GM12874 (cell line): ENCODE measurements at regions not wholly inside any gene's neighbourhood (a gene's known extent, or its start where the extent isn't known, plus 50 kb on each side); places are given as distances from the start of the nearest gene placed in this dataset.

ENCODE experiments used
- CTCF ChIP-seq: IDR thresholded peaks from 2 replicates; pipeline ENCODE4 v1.5.1; 2011; ENCODE audit warnings: low read depth, mild to moderate bottlenecking, control low read depth, low read length, moderate library complexity; ENCODE audit not compliant: insufficient read depth

GRCh38 chr15:62809115-62809967 is 233.2 kb upstream of the TPM1 start:
- TF ChIP-seq CTCF: no peak

- TF ChIP-seq CTCF: no peak
These were observed 232.6 kb upstream of the TPM1 start for GRCh38 chr15:62809968-62810260.

- TF ChIP-seq CTCF: no peak
These were observed 230.1 kb upstream of the TPM1 start for GRCh38 chr15:62812515-62812835.

- no peak for TF ChIP-seq CTCF
These were observed 226.0 kb upstream of the TPM1 start for GRCh38 chr15:62816342-62817069.

- no peak for TF ChIP-seq CTCF
These were observed 223.9 kb upstream of the TPM1 start for GRCh38 chr15:62818691-62819090.

GRCh38 chr15:62821384-62822131 is 221.0 kb upstream of the TPM1 start:
- no peak for TF ChIP-seq CTCF

- no peak for TF ChIP-seq CTCF
These were observed 220.3 kb upstream of the TPM1 start for GRCh38 chr15:62822228-62822627.
